ENCODE measurements at regions not wholly inside any gene's neighbourhood (a gene's known extent, or its start where the extent isn't known, plus 50 kb on each side); places are given as distances from the start of the nearest gene placed in this dataset.

- TF ChIP-seq AR (CRISPR knock-in tag; IDR thresholded peaks at IDR 0.05) (no peak), E2F4 (CRISPR knock-in tag; IDR thresholded peaks at IDR 0.05; ENCODE audit: borderline replicate concordance, low read depth) (no peak), NR2C2 (CRISPR knock-in tag; IDR thresholded peaks at IDR 0.05) (no peak), ZNF396 (CRISPR knock-in tag; IDR thresholded peaks at IDR 0.05; ENCODE audit: borderline replicate concordance) (no peak), NFATC4 (CRISPR knock-in tag; IDR thresholded peaks at IDR 0.05) (no peak)
- TF ChIP-seq, protein P1, sequence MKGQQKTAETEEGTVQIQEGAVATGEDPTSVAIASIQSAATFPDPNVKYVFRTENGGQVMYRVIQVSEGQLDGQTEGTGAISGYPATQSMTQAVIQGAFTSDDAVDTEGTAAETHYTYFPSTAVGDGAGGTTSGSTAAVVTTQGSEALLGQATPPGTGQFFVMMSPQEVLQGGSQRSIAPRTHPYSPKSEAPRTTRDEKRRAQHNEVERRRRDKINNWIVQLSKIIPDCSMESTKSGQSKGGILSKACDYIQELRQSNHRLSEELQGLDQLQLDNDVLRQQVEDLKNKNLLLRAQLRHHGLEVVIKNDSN (CRISPR knock-in tag; IDR thresholded peaks at IDR 0.05) = no peak
These were observed 220.7 kb downstream of the ENGASE start (continued) for GRCh38 chr17:79295307-79295706.

DNA sequence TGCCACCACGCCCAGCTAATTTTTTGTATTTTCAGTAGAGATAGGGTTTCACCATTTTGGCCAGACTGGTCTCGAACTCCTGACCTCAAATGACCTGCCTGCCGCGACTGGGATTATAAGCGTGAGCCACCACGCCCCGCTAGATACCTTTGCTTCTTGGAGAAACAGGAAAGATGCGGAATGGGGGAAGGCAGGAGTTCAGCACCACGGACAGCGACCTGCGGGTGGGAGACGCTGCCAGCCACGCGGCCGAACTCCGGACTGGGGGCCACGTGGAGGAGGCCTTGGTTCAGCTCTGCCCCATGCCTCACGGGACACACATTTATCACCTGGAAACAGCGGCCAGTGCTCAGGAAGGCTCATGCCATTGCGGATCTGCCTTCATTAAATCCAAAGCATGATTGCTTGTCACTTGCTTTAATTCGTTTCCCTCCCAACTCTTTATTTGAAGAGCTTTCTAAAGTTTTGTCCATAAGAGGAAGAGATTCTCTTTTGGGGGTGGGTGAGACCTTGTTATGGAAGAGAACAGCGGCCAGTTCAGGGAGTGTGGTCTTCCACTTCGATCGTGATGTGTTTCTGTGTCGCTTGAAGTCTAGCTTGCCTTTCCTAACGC is 219.9 kb downstream of the ENGASE start:
- ChIA-PET CTCF (interaction anchor here (0.6 to 1.7 kb wide), 6 partner anchors 10 to 188 kb away, joined by 3 to 6 read pairs (median 4); no protein-coding TSS in a partner anchor), POLR2A (interaction anchor here (0.6 kb wide), 1 partner anchor 452 kb away, joined by 11 read pairs; no protein-coding TSS in a partner anchor)
- peak; percentile 89 for DNase-seq (ENCODE audit: low spot score)
- Mint-ChIP-seq H3K36me3 (no peaks in the 10 kb centered on the region), H3K9me3 (peaks cover 6% of the 10 kb centered on the region; the same call in 1 of the 2 replicates), H3K27ac (no peak overlapping the region), H3K27me3 (ENCODE audit: low read depth) (peaks cover 11% of the 10 kb centered on the region), H3K4me1 (peaks cover 3% of the 10 kb centered on the region; the same call in 1 of the 2 replicates), H3K4me3 (no peak overlapping the region)
- ATAC-seq = peak; percentile 85
- TF ChIP-seq GABPB1 (CRISPR knock-in tag; IDR thresholded peaks at IDR 0.05) (peak; percentile 64; the same call in 1 of the 2 replicates), ZNF396 (CRISPR knock-in tag; IDR thresholded peaks at IDR 0.05; ENCODE audit: borderline replicate concordance) (no peak), ZNF232 (CRISPR knock-in tag; IDR thresholded peaks at IDR 0.05) (peak; percentile 98), JUN (CRISPR knock-in tag; IDR thresholded peaks at IDR 0.05) (peak; percentile 98), ELF4 (CRISPR knock-in tag; IDR thresholded peaks at IDR 0.05; ENCODE audit: low read depth) (0 out of 2 replicates have a peak, but pooled peaks have one; percentile 74), ZNF416 (CRISPR knock-in tag; IDR thresholded peaks at IDR 0.05) (no peak), RORB (CRISPR knock-in tag; IDR thresholded peaks at IDR 0.05) (no peak), E2F4 (CRISPR knock-in tag; IDR thresholded peaks at IDR 0.05; ENCODE audit: borderline replicate concordance, low read depth) (peak; percentile 80), STAT6 (CRISPR knock-in tag; conservative IDR thresholded peaks at IDR 0.05; ENCODE audit: low read depth) (no peak), SMAD4 (CRISPR knock-in tag; IDR thresholded peaks at IDR 0.05) (peak; percentile 90), ZNF281 (CRISPR knock-in tag; IDR thresholded peaks at IDR 0.05) (peak; percentile 97), ETV6 (CRISPR knock-in tag; IDR thresholded peaks at IDR 0.05) (peak; percentile 97), SOX15 (CRISPR knock-in tag; IDR thresholded peaks at IDR 0.05) (no peak), ESRRA (CRISPR knock-in tag; IDR thresholded peaks at IDR 0.05; ENCODE audit: borderline replicate concordance) (peak; percentile 86; the same call in 1 of the 2 replicates), ATF1 (CRISPR knock-in tag; IDR thresholded peaks at IDR 0.05) (peak; percentile 78)
- TF ChIP-seq, protein P2, sequence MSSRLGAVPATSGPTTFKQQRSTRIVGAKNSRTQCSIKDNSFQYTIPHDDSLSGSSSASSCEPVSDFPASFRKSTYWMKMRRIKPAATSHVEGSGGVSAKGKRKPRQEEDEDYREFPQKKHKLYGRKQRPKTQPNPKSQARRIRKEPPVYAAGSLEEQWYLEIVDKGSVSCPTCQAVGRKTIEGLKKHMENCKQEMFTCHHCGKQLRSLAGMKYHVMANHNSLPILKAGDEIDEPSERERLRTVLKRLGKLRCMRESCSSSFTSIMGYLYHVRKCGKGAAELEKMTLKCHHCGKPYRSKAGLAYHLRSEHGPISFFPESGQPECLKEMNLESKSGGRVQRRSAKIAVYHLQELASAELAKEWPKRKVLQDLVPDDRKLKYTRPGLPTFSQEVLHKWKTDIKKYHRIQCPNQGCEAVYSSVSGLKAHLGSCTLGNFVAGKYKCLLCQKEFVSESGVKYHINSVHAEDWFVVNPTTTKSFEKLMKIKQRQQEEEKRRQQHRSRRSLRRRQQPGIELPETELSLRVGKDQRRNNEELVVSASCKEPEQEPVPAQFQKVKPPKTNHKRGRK (CRISPR knock-in tag; IDR thresholded peaks at IDR 0.05; ENCODE audit: borderline replicate concordance) = peak; percentile 88; the same call in 1 of the 2 replicates
- TF ChIP-seq, protein P1 (CRISPR knock-in tag; IDR thresholded peaks at IDR 0.05) = peak; percentile 87

Data from WTC11 (cell line).